ENCODE measurements at regions not wholly inside any gene's neighbourhood (a gene's known extent, or its start where the extent isn't known, plus 50 kb on each side); places are given as distances from the start of the nearest gene placed in this dataset.

DNA sequence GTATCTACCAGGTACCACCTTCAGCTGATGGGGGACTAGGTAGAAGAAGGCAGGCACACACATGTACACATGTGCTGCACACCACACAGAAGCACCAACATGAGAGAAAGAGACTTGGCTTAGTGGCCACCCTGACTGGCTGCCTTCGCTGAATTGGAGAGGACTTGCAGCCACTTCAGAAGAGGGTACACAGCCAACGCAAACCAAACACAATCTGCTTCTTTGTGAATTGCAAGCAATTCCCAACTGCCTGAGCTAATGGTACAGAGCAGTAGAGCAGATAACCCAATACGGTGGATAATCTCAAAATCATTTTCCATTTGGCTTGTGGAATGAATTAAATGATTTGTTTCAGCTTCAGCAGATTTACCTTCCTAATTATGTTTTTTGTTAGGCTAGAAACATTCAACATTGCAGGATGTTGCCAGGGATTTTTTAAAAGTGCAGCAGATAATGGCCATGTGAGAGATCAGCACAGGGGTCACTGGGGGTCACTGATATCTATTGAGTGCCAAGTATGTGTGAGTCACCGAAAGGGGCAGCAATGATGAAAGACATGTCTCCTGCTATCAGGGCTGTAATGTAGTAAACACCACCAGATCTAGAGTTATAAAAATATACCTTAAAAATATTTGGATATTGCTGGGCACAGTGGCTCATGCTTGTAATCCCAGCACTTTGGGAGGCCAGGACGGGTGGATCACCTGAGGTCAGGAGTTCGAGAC, 652.6 kb downstream of the BCL11A start:
- DNase-seq: peak; percentile 57 to 69

DNA sequence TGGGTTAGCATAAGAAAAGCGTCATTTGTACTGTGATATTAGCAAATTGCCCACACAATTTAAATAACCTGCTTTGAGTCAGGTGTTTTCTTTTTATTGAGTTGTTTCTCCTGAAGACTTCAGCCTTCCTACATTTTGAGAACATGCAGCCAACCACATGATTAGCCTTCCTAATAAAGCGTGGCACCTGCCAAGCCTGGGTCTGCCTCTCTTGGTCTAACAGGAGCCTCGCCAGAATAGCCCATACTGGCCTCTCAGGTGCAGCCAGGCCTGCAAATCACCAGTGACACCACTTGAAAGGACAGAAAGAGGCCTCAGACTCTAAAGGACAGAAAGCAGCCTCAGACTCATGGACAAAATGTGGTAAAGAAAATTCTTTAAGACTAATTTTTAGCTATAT, 653.8 kb downstream of the BCL11A start:
- peak; percentile 42 to 57 for DNase-seq

GRCh38 chr2:59896499-59897245, 656.8 kb downstream of the BCL11A start:
- DNase-seq: no peak

GRCh38 chr2:59893612-59894011, 659.8 kb downstream of the BCL11A start:
- DNase-seq: no peak

- DNase-seq: no peak
Observed at GRCh38 chr2:59892398-59892797, 661.1 kb downstream of the BCL11A start.

GRCh38 chr2:59889305-59889704, 664.1 kb downstream of the BCL11A start:
- DNase-seq: no peak

- DNase-seq: no peak
Observed at GRCh38 chr2:59888706-59889105, 664.7 kb downstream of the BCL11A start.

- no peak for DNase-seq
Observed at GRCh38 chr2:59888015-59888414, 665.4 kb downstream of the BCL11A start.

- no peak for DNase-seq
Observed at GRCh38 chr2:59887366-59887765, 666.1 kb downstream of the BCL11A start.

DNA sequence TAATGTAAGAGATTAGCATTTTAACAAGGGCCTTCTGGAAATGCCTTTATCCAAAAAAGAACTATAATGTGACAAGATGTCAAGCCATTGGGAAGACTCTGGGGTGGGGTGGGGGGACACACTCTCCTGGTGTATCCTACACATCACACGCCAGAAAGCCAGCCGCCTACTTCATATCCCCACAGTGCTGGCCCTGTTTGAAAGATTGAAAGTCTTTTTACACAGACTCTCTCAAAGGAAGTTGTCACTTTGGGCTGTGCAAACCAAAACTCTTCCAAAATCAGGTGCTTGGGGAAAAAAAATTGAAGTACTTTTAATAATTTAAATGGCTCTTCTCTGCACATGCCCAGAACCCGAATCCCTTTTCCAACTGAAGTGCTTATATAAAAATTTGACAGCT, 666.7 kb downstream of the BCL11A start:
- no peak for DNase-seq

DNA sequence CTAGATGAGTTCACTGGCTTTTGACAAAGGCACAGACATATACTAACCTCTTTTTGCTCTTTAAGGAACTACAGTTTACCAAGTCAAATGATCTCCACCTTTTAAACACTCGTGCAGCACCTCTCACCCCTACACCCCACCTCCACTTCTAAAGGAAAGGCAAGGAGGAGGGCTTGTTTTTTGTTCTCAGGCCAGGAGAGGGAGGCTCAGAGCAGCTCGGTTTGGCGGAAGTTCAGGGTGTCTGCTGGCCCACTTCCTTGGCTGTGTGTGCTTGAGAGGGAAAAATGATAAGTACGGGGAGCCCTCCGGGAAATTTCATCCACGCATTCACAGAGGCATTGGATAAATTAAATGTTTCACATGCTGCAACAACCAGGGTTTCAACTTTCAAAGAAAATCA, 667.9 kb downstream of the BCL11A start:
- no peak for DNase-seq

GRCh38 chr2:59884166-59884565, 669.3 kb downstream of the BCL11A start:
- no peak for DNase-seq

- DNase-seq: no peak
Observed at GRCh38 chr2:59882822-59883221, 670.6 kb downstream of the BCL11A start.

DNA sequence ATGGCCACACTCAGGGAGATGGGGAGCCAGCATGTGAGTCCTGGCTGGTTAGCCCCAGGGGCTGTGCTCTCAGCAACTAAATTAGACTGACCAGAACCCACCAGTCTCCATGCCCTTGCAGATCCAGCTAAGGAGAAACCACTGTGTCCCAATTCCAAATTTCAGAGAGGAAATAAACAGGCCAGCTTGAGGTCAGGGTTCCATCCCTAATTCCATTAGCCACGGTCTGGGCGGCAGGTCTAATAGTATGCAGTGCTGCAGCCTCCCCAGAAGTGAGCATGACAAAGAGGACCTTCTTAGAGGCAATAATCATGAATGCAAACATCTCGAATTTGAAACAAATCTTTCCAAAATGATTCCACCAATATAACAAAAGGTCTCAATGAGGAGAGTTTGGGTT, 671.2 kb downstream of the BCL11A start:
- DNase-seq: no peak

GRCh38 chr2:59881218-59881617, 672.2 kb downstream of the BCL11A start:
- DNase-seq: no peak

DNA sequence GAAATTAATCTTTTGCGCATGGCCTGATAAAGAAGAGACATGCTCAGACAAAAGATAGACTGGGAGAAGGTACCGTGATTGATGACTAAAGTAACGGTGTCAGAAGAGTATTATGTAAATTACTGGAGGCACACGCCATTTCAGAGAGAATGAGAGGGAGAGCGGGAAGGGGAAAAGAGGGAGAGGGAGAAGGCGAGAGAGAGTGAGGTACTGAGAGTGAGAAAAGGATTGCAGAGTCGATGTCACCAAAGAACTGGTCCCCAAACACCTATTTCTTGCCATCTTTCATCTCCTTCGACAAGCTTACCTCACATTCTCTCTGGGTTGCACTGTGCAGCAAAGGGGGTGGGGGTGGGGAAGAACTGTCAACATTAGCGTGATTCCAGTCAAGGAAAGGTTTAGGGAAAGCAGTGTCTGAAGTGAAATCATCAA, 673.7 kb downstream of the BCL11A start:
- no peak for DNase-seq

GRCh38 chr2:59875836-59876235, 677.6 kb downstream of the BCL11A start:
- no peak for DNase-seq

DNA sequence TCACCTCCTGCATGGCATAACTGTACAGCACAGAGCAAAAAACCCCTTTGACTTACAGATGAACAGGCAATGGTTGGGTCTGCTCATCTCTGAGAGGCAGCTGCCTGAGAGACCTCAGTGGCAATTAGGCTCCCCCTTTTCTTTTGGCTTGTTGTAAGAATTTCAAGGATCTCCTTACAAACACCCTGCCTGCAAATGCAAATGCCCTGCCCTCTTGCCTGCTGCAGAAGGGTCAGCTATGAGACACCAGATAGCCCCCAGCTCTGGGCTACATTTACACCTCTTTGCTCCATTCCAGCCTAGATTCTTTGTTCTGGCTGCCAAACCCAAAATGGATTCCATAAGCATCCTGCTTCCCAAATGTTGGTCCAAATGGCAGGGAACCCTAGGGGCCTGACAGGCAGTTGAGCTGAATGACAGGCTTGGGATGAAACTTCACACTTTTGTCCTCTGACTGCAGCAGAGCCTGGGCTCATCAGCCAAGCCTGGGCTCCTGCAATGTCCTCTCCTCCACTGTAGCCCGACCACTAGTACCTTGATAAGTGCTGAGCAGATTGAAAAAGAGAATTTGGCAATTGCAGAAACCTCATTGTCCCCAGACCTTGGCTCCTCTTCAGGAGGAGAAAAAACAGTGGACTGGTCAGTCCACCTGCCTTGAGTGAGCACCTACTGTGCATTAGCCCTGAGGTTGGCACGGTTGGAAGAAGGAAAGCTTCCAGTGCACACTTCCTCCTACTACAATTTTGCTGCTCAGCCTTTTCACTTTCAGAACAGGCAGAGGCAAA, 678.3 kb downstream of the BCL11A start:
- no peak for DNase-seq

DNA sequence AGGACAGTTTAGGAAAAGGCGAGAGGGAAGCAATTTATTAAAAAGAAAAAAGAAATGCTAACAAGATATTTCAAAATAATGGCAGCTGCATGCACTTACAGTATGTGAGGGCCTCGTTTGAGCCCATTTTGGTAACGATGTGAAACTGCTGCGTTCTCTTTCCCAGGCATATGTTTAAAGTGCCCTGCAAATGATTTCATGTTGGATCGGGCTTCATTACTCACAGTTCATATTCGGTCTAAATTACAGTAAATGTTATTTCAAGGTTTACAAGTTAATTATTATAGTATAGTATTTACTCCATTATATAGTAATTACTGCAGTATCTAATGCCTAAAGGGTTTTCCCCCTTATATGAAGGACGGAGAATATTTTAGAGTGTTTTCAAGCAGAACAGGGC, 679.1 kb downstream of the BCL11A start:
- DNase-seq: no peak

- DNase-seq: no peak
Observed at GRCh38 chr2:59871830-59872229, 681.6 kb downstream of the BCL11A start.

GRCh38 chr2:59868981-59869380, 684.5 kb downstream of the BCL11A start:
- no peak for DNase-seq

GRCh38 chr2:59866436-59866835, 687.0 kb downstream of the BCL11A start:
- DNase-seq: no peak

- DNase-seq: no peak
Observed at GRCh38 chr2:59858540-59858939, 694.9 kb downstream of the BCL11A start.

GRCh38 chr2:59857109-59857508, 696.3 kb downstream of the BCL11A start:
- DNase-seq: no peak
